Bronchial epithelial cell (primary cell): ENCODE measurements at regions not wholly inside any gene's neighbourhood (a gene's known extent, or its start where the extent isn't known, plus 50 kb on each side); places are given as distances from the start of the nearest gene placed in this dataset.

ENCODE experiments used
- DNase-seq: peaks from one replicate; pipeline ENCODE4 v3.0.0-alpha.2; 2010; ENCODE audit warnings: low read depth
- FAIRE-seq: peaks from 2 replicates; lab custom pipeline; 2011; peaks lifted over from hg19 to GRCh38; lab: Jason Lieb, UNC
- H3K27me3 ChIP-seq: 2 replicates; pipeline ENCODE4 v1.5.1; 2011; ENCODE audit warnings: low read length; ENCODE audit not compliant: control insufficient read depth, insufficient read depth
- H3K36me3 ChIP-seq: 2 replicates; pipeline ENCODE4 v1.5.1; 2011; ENCODE audit warnings: low read length; ENCODE audit not compliant: control insufficient read depth, insufficient read depth
- H3K4me3 ChIP-seq: 2 replicates; pipeline ENCODE4 v1.5.1; 2011; ENCODE audit warnings: mild to moderate bottlenecking, low read depth, low read length, control low read depth
- CTCF ChIP-seq: IDR thresholded peaks from 2 replicates; pipeline ENCODE4 v1.5.1; 2011; ENCODE audit warnings: mild to moderate bottlenecking, moderate library complexity, low read length, control low read depth, inconsistent platforms; ENCODE audit not compliant: insufficient read depth, severe bottlenecking

- no peak for FAIRE-seq
- TF ChIP-seq CTCF: no peak
Measured at GRCh38 chr6:16832721-16833120, 71.5 kb upstream of the ATXN1 start.

DNA sequence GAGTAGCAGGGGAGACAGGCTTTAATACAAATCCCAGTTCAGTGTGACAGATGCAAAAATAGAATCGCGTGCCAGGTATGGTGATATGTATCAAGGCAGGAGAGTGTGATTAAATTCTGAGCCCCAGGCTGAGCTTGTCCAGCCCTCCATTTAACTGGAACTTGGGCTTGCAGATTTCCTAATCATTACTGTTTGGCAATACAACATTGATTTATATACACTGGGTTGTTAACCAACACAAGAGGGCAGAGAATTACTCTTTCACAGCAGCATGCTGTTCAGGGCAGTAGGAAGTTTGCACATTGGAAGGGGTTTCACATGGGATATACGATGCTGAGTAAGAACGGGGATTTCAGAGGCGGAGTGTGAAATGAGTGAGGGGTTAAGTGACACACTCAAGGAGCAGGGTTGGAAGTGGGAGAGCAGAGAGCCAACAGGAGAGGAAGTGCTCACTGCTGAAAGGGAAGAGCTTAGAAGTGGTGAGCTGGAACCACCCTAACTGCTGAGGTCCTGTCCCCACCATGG, 70.8 kb upstream of the ATXN1 start:
- TF ChIP-seq CTCF: no peak
- no peaks in the 10 kb centered on the region for H3K27me3 ChIP-seq
- FAIRE-seq: no peak
- H3K4me3 ChIP-seq: no peak overlapping the region
- DNase-seq: no peak
- H3K36me3 ChIP-seq: no peaks in the 10 kb centered on the region

More at GRCh38 chr6:16832721-16833120, 71.5 kb upstream of the ATXN1 start:
- no peak overlapping the region for H3K4me3 ChIP-seq
- DNase-seq: peak; percentile 20
- H3K27me3 ChIP-seq: no peaks in the 10 kb centered on the region
- H3K36me3 ChIP-seq: no peaks in the 10 kb centered on the region

GRCh38 chr6:16831136-16831535, 69.9 kb upstream of the ATXN1 start:
- Histone ChIP-seq H3K27me3 (no peaks in the 10 kb centered on the region), H3K36me3 (no peaks in the 10 kb centered on the region), H3K4me3 (no peak overlapping the region)
- no peak for FAIRE-seq
- no peak for DNase-seq
- no peak for TF ChIP-seq CTCF

- Histone ChIP-seq H3K36me3 (no peaks in the 10 kb centered on the region), H3K27me3 (peaks cover 1% of the 10 kb centered on the region), H3K4me3 (no peak overlapping the region)
- DNase-seq: no peak
- FAIRE-seq: no peak
- TF ChIP-seq CTCF: no peak
Measured at GRCh38 chr6:16828058-16828457, 66.8 kb upstream of the ATXN1 start.

- no peaks in the 10 kb centered on the region for H3K36me3 ChIP-seq
- DNase-seq (no peak), FAIRE-seq (no peak)
- H3K27me3 ChIP-seq: peaks cover 1% of the 10 kb centered on the region
- H3K4me3 ChIP-seq: no peak overlapping the region
- no peak for TF ChIP-seq CTCF
Measured at GRCh38 chr6:16827627-16828026, 66.4 kb upstream of the ATXN1 start.

- H3K36me3 ChIP-seq: no peaks in the 10 kb centered on the region
- no peak for TF ChIP-seq CTCF
- DNase-seq (no peak), FAIRE-seq (no peak)
- no peak overlapping the region for H3K4me3 ChIP-seq
- peaks cover 1% of the 10 kb centered on the region for H3K27me3 ChIP-seq
Measured at GRCh38 chr6:16825784-16826183, 64.5 kb upstream of the ATXN1 start.
